AG10803 (cell line): ENCODE measurements at regions not wholly inside any gene's neighbourhood (a gene's known extent, or its start where the extent isn't known, plus 50 kb on each side); places are given as distances from the start of the nearest gene placed in this dataset.
A peak's percentile ranks its signal among the peaks of the same experiment; 100 is the strongest.
"Not testable (repeated sequence)": the region's sequence is repeated elsewhere in the genome, so short reads cannot be mapped to it uniquely, and the experiment has no call there.

ENCODE experiments used
- DNase-seq: peaks from one replicate; pipeline ENCODE4 v3.0.0; 2010; ENCODE audit warnings: low read depth
- H3K4me3 ChIP-seq: 2 replicates; pipeline ENCODE4 v1.5.1; 2011; ENCODE audit warnings: mild to moderate bottlenecking, low read length, control low read depth
- CTCF ChIP-seq: conservative IDR thresholded peaks from 2 replicates; pipeline ENCODE4 v1.5.1; 2011; ENCODE audit warnings: mild to moderate bottlenecking, low read length, control low read depth, inconsistent platforms

GRCh38 chr6:27754408-27754782 is 157.8 kb downstream of the OR2B2 start:
- H3K4me3 ChIP-seq = peak overlapping the region; percentile 58
- no peak for TF ChIP-seq CTCF
- no peak for DNase-seq

DNA sequence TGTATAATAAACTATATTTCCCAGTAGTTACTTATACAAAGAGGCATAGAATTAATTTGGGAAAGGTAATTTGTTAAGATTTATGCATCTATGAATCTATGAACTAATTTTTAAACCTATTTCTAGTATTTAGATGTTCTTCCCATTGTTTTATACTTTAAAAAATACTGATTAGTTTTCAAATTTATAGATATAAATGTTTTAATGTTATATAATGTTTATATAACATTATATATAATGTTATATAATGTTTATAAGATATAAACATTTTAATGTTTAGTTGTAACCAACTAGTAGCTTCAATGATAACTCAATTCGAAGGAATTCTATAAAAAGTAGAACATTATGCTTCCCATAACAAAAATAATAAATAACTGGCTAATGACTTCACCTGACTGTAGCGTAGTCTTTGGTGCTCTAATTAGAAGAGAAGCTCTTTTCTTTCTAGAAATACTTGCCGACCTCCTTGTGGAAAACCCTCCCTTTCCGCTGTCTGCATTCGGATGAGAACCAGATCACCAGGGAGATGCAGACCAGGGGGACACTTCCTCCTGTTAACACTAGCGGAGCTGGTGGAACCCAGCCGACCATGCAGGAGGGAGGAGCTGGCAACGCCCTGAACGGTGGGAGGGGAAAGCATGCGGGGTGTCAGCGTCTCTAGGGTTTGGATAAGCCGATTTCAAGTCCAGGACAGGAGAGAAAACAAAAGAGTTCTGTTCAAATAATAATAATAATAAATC is 158.4 kb downstream of the OR2B2 start:
- H3K4me3 ChIP-seq = peak overlapping the region; percentile 58
- TF ChIP-seq CTCF = peak; percentile 31
- peak; percentile 68 for DNase-seq

DNA sequence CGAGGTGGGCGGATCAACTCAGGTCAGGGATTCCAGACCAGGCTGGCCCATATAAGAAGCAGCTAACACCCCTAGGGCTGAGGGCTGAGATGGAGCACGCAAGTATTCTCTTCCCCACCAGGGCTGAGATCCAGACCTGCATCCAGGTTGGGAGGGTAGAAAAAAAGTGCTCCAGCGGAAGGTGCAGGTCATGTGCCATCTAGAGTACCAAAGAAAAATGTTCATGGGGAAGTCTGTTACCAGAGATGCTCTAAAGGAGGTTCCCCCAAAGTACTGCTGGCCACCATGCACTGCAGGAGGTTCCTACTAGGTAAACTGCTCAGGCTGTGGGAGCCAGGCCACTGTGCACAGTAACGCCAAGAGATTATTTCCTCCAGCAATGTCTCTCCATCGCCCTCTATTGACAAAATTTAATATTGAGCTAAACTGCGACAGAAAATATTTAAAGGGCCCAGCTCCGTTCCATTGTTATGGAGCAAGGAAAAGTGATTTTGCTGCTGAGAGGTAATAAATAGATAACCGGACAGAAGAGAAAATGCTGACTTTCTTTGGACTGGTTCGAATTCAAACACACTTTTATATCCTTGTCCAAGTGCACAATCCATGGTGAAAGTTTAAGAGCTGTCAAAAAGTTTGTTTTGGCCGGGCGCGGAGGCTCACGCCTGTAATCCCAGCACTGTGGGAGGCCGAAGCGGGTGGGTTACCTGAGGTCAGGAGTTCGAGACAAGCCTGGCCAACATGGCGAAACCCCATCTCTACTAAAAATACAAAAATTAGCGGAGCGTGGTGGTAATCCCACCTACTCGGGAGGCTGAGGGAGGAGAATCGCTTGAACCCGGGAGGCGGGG is 159.9 kb downstream of the OR2B2 start:
- peak; percentile 80 for TF ChIP-seq CTCF
- peak overlapping the region; percentile 92 for H3K4me3 ChIP-seq

GRCh38 chr6:27748661-27749060 is 163.5 kb downstream of the OR2B2 start:
- no peak for DNase-seq
- TF ChIP-seq CTCF = no peak
- H3K4me3 ChIP-seq = no peak overlapping the region

More for the DNA sequence above, 159.9 kb downstream of the OR2B2 start:
- DNase-seq = peak; percentile 76

DNA sequence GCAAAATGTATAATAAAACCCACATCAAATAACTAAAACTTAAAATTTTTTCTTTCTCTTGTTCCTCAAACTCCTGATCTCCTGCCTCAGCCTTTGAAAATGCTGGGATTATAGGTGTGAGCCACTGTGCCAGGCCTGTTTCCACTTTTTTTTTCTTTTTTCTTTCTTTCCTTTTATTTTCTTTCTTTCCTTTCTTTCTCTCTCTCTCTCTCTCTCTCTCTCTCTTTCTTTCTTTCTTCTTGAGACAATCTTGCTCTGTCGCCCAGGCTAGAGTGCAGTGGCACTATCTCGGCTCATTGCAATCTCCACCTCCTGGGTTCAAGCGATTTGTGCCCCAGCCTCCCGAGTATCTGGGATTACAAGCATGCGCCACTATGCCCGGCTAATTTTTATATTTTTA is 164.6 kb downstream of the OR2B2 start:
- TF ChIP-seq CTCF = no peak
- no peak overlapping the region for H3K4me3 ChIP-seq
- DNase-seq = no peak

DNA sequence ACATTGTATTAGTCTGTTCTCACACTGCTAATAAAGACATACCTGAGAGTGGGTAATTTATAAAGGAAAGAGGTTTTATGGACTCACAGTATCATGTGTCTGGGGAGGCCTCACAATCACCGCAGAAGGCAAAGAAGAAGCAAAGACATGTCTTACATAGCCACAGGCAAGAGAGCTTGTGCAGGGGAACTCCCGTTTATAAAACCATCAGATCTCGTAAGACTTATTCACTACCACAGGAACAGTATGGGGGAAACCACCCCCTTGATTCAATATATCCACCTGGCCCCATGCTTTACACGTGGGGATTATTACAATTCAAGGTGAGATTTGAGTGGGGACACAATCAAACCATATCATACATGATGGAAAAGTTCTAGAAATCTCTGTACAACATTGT is 165.3 kb downstream of the OR2B2 start:
- DNase-seq, H3K4me3 ChIP-seq: not testable (repeated sequence)

DNA sequence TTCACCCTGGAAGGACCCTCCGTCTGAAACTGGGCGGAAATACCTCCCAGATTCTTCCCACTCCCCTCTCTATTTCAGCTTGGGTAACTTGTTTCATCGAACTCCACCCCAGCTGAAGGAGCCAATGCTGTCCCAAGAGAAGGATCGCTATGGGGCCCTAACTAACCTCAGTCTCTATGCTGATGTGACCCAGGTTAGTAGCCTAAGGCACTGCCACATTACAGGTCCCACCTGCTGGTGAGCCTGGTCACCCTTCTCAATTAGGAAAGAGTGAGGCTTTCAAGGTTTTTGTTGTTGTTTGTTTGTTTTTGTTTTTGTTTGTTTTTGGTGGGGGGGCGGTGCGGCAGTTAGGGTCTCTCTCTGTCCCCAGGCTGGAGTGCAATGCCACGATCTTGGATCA is 168.4 kb downstream of the OR2B2 start:
- no peak for TF ChIP-seq CTCF
- no peak overlapping the region for H3K4me3 ChIP-seq
- DNase-seq = no peak
